Esophagus squamous epithelium (tissue), 4 donors: ENCODE measurements at regions not wholly inside any gene's neighbourhood (a gene's known extent, or its start where the extent isn't known, plus 50 kb on each side); places are given as distances from the start of the nearest gene placed in this dataset.

Experiments
- CTCF ChIP-seq, 6 experiments: fragments of 450-650 bp in 4 of 6; fragments of 200-600 bp in 2 of 6; sonication (generic) in 2 of 6; IDR thresholded peaks; one replicate each; pipeline ENCODE4 v1.5.1; 2016 to 2019; ENCODE audit warnings: antibody characterized with exemption in 6 of 6, mild to moderate bottlenecking in 4 of 6, moderate library complexity in 4 of 6
- POLR2A ChIP-seq, 4 donors: fragments of 450-650 bp; IDR thresholded peaks; one replicate each; pipeline ENCODE4 v1.6.1; 2017; ENCODE audit warnings: antibody characterized with exemption in 4 of 4, mild to moderate bottlenecking in 4 of 4, moderate library complexity in 3 of 4

- TF ChIP-seq POLR2A (IDR thresholded peaks at IDR 0.05) (no peak), CTCF (IDR thresholded peaks at IDR 0.05) (no peak)
These were observed 68.5 kb downstream of the C16orf95 start for GRCh38 chr16:87248714-87249113.
